DMS79 treated with DMSO at 0.1 percent for 48 hours (cell line): ENCODE measurements at regions not wholly inside any gene's neighbourhood (a gene's known extent, or its start where the extent isn't known, plus 50 kb on each side); places are given as distances from the start of the nearest gene placed in this dataset.

Source experiments
- DNase-seq: peaks from one replicate; lab custom pipeline; 2025; lab: John Stamatoyannopoulos, UW

DNA sequence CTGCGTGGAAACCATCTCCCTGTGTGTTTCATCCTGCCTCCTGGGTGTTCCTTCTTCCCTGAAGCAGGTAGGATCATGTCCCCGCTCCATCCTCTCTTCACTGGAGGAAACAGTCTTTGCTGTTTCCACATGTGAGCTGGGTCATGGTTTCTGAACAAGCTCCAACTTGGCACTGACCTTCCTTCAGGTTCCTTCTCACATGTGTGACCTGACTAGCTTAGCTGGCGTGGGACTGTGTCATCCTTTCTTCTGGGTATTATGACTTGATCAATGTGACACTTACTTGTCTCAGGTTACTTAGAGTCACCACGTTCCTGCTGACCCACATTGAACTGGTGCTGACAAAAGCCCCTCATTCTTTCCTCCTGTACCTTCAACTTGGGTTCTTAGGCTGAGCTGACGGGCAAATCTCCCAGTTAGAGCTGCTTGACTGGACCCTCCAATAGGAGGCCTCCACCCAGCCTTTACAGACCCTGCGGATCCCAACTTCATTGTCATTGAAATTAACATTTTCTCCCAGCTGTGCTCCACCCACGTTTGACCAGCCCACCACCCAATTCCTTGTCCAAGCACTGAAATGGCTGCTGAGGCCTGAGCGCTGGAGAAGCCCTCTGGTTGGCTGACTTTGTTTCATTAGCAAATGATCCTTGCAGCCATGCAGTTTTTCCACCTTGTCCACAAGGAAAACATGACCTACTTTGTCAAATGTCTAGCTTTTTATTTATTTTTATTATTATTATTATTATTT, 128.1 kb downstream of the DDX1 start:
- no peak for DNase-seq

DNA sequence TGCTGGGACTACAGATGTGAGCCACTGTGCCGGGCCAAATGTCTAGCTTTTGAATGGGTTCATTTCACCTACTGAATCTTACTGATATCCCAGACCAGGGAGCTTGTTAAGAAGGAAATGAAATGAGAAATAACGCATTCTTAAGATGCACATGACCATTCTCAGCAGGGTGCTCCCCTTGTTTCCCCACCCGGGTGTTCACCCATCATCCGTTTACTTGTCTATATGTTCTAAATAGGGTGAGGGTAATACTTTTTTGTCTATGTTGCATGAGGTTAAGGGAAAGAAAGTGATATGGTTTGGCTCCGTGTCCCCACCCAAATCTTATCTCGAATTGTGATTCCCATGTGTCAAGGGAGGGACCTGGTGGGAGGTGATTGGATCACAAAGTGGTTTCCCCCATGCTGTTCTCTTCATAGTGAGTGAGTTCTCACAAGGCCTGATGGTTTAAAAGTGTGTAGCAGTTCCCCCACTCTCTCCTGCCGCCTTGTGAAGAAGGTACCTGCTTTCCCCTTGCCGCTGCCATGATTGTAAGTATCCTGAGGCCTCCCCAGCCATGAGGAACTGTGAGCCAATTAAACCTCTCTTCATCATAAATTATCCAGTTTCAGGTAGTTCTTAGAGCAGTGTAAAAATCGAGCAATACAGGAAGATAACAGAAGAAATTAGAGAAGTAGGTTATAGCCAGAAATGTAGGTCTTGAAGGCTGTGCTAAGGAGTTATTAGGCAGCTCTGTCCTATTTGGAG, 129.1 kb downstream of the DDX1 start:
- DNase-seq: no peak

DNA sequence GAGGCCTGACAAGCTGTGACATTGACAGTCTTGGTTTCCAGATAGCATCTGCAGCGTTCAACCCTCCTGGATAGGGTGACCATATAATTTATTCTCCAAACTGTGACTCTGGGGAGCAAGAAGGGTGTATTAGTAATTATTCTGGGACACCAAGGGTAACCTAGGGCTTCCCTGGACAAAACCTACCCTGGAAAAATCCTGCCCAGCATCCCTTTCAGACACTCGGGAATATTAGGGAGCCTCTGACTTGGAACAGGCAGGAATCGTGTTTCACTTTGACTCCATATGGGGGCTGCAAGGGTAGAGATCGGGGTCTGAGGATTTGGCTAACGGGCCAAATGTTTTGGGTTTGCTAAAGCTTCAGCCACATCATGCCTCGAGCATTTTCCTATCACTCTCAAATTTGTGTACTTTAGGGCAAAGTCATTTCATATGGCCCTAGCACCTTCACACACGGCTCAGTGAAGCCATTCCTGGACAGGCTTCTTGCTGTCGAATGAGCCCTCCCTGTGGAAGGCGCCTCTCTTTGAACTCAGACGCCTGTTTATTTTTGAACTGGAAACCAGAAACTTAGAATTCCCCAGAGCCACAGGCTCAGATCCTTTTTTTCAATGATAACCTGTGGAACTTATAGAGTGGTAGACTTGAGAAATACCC, 129.9 kb downstream of the DDX1 start:
- DNase-seq: no peak

DNA sequence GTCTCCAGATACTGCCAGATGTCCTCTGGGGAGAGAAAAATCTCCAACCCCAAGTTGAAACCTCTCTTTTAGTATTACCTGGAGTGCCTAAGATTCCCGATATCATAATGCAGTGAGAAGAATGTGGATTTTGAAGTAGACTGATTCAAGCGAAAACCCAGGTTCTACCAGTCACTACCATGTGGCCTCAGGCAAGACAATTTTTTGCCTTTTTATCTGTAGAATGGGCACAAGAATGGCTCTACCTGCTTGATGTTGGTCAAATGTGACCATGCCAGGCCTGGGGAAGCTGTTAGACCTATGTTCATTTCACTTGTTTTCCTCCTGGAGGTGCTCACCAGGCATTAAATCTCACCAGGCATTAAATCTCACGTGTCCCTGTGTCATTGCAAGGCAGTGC, 131.3 kb downstream of the DDX1 start:
- DNase-seq: no peak

- no peak for DNase-seq
Measured at GRCh38 chr2:15724235-15724634, 132.6 kb downstream of the DDX1 start.

GRCh38 chr2:15725101-15725781, 133.6 kb downstream of the DDX1 start:
- DNase-seq: no peak

DNA sequence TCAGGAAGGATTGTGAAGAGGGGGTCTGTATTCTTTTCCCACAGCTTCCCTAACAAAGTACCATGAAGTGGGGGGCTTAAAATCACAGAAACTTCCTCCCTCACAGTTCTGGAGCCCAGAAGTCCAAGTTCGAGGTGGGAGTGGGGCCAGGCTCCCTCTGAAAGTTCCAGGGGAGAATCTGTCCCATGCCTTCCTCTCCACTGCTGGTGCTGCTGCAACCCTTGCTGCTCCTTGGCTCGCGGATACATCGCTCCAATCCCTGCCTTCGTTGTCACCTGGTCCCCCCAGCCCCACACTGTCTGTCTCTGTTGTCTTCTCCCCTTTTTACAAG, 134.1 kb downstream of the DDX1 start:
- no peak for DNase-seq

DNA sequence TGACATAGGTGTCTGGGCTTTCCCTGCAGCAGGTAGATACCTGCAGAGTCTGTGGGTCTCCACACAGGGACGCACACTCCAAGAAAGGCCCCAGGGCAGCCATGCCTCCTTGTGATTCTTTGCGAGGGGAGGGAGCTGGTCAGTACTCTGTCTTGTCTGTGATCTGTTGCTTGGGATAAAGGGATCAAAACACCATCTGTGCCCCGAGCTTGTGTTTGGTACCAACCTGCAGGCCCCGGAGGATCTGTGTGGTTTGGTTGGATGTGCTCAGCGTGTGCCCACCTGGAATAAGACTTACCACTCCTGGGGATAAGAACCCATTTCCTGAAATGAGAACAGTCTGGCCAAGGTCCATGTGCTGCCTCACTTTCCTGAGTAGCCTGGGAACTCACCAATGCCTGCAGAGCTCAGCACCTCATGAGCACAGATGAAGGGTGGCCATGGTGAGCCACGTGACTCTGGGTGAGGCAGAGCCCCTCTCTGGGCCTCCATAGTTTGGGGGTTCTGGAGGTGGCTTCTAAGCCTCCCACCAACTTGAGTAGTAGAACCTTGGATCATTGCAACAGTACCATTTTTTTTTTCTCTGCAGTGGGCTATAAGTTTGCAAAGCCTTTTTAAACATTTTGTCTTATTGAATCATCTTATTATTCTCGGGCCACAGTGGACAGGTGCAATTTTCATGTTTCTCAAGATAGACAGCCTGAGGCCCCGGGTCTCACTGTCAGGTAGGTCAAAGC, 134.8 kb downstream of the DDX1 start:
- DNase-seq: no peak

DNA sequence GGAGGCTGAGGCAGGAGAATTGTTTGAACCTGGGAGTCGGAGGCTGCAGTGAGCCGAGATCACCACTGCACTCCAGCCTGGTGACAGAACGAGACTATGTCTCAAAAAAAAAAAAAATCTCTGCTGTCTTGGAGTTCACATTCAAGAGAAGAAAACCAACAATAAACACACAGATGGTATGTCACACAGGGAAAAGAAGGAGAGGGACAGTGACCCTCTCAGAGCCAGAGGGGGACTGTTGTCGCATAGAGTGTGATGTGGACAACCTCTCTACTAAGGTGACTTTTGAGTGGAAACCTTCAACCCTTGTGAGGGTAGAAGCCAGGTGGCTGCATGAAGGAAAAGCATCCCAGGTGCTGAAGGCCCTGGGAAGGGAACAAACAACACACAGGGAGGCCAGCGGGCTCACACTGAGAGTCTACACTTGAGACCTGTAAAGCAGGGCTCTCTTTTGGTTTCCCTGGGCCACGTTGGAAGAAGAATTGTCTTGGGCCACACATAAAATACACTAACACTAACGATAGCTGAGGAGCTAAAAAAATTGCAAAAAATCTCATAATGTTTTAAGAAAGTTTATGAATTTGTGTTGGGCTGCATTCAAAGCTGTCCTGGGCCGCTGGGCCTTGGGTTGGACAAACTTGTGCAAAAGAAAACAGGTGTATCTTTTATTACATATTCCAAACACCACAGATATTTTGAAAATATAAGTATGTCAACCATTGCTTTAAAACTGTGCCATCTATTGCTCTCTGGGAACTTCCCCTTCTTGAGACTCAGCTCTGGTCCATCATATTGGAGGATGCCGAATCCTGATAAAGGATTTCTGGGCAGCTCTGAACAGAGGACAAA, 136.0 kb downstream of the DDX1 start:
- no peak for DNase-seq

GRCh38 chr2:15728245-15728938, 136.7 kb downstream of the DDX1 start:
- DNase-seq: no peak

GRCh38 chr2:15729001-15729400, 137.3 kb downstream of the DDX1 start:
- DNase-seq: no peak

- DNase-seq: peak; percentile 97
Measured at GRCh38 chr2:15729709-15730544, 138.3 kb downstream of the DDX1 start.

DNA sequence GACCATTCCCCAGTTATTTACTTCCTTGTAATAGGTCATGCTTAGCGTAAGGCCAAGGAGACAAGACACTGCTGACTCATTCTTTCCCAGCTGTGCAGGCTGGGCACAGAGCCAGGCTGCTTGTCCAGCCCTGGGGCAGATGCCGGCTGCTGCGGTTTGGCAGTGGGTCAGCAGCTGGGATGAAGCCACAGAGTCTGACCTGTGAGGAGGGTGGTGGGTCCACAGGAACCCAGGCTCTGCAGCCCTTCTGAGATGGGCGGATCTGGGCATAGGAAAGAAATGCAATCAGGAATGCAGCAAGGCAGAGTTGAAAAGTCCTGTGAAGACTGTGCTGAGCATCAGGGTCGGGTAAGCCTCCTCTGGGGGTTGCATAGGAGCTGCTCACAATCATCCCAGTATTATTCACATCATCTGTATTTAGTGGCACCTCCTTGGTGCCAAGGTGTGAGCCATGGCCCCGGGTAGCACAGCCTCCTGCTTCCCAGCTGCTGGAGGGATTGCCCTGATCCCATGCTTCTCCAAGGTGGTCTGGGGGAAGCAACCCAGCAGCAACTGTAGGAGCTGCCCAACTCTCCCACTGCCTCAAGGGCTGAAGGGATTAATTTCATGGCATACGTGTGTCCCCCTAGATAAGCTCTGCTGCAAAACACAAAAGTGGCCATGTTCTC, 139.0 kb downstream of the DDX1 start:
- peak; percentile 97 for DNase-seq

- peak; percentile 18 for DNase-seq
Measured at GRCh38 chr2:15731213-15731888, 139.7 kb downstream of the DDX1 start.

GRCh38 chr2:15731889-15732271, 140.2 kb downstream of the DDX1 start:
- no peak for DNase-seq

DNA sequence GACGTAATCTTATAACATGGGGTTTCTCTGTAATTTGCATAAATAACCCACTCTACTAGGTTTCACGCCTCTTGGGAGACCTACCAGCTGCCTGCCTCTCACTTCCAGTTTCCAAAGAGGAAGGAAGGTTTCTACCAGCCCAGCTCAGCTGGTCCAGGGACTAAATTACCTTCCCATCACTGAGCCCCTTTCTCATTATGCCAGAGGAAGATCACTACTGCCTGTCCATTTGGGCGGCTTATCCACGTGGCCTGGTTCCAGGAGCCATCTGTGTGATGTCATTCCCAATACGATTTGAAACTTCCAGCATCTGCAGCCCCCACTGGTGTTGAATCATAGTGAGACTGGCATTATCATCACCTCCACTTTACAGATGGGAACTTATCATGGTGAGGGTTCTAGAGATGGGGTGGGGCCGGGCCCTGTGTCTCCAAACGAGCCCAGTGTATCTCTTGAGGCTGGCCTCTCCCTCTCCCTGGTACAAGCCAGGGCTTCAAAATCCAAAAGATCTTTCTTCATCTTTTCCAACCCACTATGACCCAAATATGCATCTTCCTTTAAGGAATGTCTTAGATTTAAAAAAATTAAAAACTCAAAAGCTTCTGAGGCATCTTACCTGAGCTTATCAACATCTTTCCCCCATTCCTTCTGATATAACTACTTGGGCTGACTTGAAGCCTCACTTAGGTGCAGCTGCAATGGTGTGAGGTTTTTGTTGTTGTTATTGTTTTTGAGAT, 140.8 kb downstream of the DDX1 start:
- DNase-seq: peak; percentile 12

- DNase-seq: peak; percentile 32
Measured at GRCh38 chr2:15733867-15734673, 142.4 kb downstream of the DDX1 start.
